ENCODE measurements at regions not wholly inside any gene's neighbourhood (a gene's known extent, or its start where the extent isn't known, plus 50 kb on each side); places are given as distances from the start of the nearest gene placed in this dataset.
A peak's percentile ranks its signal among the peaks of the same experiment; 100 is the strongest.
"Not testable (repeated sequence)": the region's sequence is repeated elsewhere in the genome, so short reads cannot be mapped to it uniquely, and the experiment has no call there.

GRCh38 chr6:170202416-170203135 lies 88.3 kb downstream of the DLL1 start:
- Mint-ChIP-seq H3K27ac (ENCODE audit: low read depth) (no peak overlapping the region), H3K4me1 (peaks cover 6% of the 10 kb centered on the region), H3K27me3 (peaks cover 21% of the 10 kb centered on the region), H3K9me3 (no peaks in the 10 kb centered on the region), H3K36me3 (ENCODE audit: insufficient read depth) (no peaks in the 10 kb centered on the region), H3K4me3 (no peak overlapping the region)
- DNase-seq (ENCODE audit: low spot score in 2 of 2) (peak in 1 of 2 donors; percentile 7), ATAC-seq (replicated peaks; ENCODE audit: extremely low read depth, poor library complexity, severe bottlenecking) (no peak)

GRCh38 chr6:170201361-170201760 lies 89.5 kb downstream of the DLL1 start:
- ATAC-seq (replicated peaks; ENCODE audit: extremely low read depth, poor library complexity, severe bottlenecking) = no peak
- peaks cover 33% of the 10 kb centered on the region for H3K27me3 Mint-ChIP-seq
- peaks cover 6% of the 10 kb centered on the region for H3K4me1 Mint-ChIP-seq
- H3K4me3 Mint-ChIP-seq = no peak overlapping the region
- no peaks in the 10 kb centered on the region for H3K36me3 Mint-ChIP-seq (ENCODE audit: insufficient read depth)
- H3K9me3 Mint-ChIP-seq = no peaks in the 10 kb centered on the region
- no peak for DNase-seq (ENCODE audit: low spot score in 2 of 2)
- no peak overlapping the region for H3K27ac Mint-ChIP-seq (ENCODE audit: low read depth)

- DNase-seq (ENCODE audit: low spot score in 2 of 2) (no peak), ATAC-seq (replicated peaks; ENCODE audit: extremely low read depth, poor library complexity, severe bottlenecking) (no peak)
- Mint-ChIP-seq H3K27me3 (peaks cover 42% of the 10 kb centered on the region), H3K4me3 (no peak overlapping the region), H3K9me3 (peaks cover 8% of the 10 kb centered on the region), H3K27ac (ENCODE audit: low read depth) (no peak overlapping the region), H3K36me3 (ENCODE audit: insufficient read depth) (no peaks in the 10 kb centered on the region), H3K4me1 (peaks cover 6% of the 10 kb centered on the region)
Observed at GRCh38 chr6:170200458-170200891, 90.4 kb downstream of the DLL1 start.

GRCh38 chr6:170199716-170200115 lies 91.2 kb downstream of the DLL1 start:
- Mint-ChIP-seq H3K27me3 (peaks cover 49% of the 10 kb centered on the region), H3K9me3 (peaks cover 16% of the 10 kb centered on the region), H3K4me3 (no peak overlapping the region), H3K36me3 (ENCODE audit: insufficient read depth) (no peaks in the 10 kb centered on the region), H3K27ac (ENCODE audit: low read depth) (no peak overlapping the region), H3K4me1 (peaks cover 6% of the 10 kb centered on the region)
- DNase-seq (ENCODE audit: low spot score in 2 of 2) (no peak), ATAC-seq (replicated peaks; ENCODE audit: extremely low read depth, poor library complexity, severe bottlenecking) (no peak)

GRCh38 chr6:170198298-170198697 lies 92.6 kb downstream of the DLL1 start:
- peaks cover 16% of the 10 kb centered on the region for H3K9me3 Mint-ChIP-seq
- H3K4me3 Mint-ChIP-seq = no peak overlapping the region
- peaks cover 6% of the 10 kb centered on the region for H3K4me1 Mint-ChIP-seq
- ATAC-seq (replicated peaks; ENCODE audit: extremely low read depth, poor library complexity, severe bottlenecking) (no peak), DNase-seq (ENCODE audit: low spot score in 2 of 2) (no peak)
- no peaks in the 10 kb centered on the region for H3K36me3 Mint-ChIP-seq (ENCODE audit: insufficient read depth)
- peaks cover 63% of the 10 kb centered on the region for H3K27me3 Mint-ChIP-seq
- no peak overlapping the region for H3K27ac Mint-ChIP-seq (ENCODE audit: low read depth)

GRCh38 chr6:170193326-170193821 lies 97.5 kb downstream of the DLL1 start:
- DNase-seq (ENCODE audit: low spot score in 2 of 2) (no peak), ATAC-seq (replicated peaks; ENCODE audit: extremely low read depth, poor library complexity, severe bottlenecking) (no peak)

GRCh38 chr6:170192905-170193304 lies 98.0 kb downstream of the DLL1 start:
- Mint-ChIP-seq H3K27ac (ENCODE audit: low read depth) (no peak overlapping the region), H3K27me3 (peaks cover 48% of the 10 kb centered on the region), H3K36me3 (ENCODE audit: insufficient read depth) (no peaks in the 10 kb centered on the region), H3K4me3 (no peak overlapping the region), H3K4me1 (no peaks in the 10 kb centered on the region), H3K9me3 (peaks cover 16% of the 10 kb centered on the region)
- DNase-seq (ENCODE audit: low spot score in 2 of 2) = no peak
- no peak for ATAC-seq (replicated peaks; ENCODE audit: extremely low read depth, poor library complexity, severe bottlenecking)

More at GRCh38 chr6:170193326-170193821, 97.5 kb downstream of the DLL1 start:
- Mint-ChIP-seq H3K27me3 (peaks cover 51% of the 10 kb centered on the region), H3K36me3 (ENCODE audit: insufficient read depth) (no peaks in the 10 kb centered on the region), H3K9me3 (peaks cover 16% of the 10 kb centered on the region), H3K4me1 (no peaks in the 10 kb centered on the region), H3K27ac (ENCODE audit: low read depth) (no peak overlapping the region), H3K4me3 (no peak overlapping the region)

- H3K27ac Mint-ChIP-seq (ENCODE audit: low read depth); H3K36me3 Mint-ChIP-seq (ENCODE audit: insufficient read depth); H3K4me3 Mint-ChIP-seq; H3K4me1 Mint-ChIP-seq; ATAC-seq (replicated peaks; ENCODE audit: extremely low read depth, poor library complexity, severe bottlenecking); DNase-seq (ENCODE audit: low spot score in 2 of 2): not testable (repeated sequence)
- Mint-ChIP-seq H3K9me3 (peaks cover 16% of the 10 kb centered on the region), H3K27me3 (peaks cover 40% of the 10 kb centered on the region)
Observed at GRCh38 chr6:170192101-170192500, 98.8 kb downstream of the DLL1 start.

GRCh38 chr6:170190046-170190445 lies 100.8 kb downstream of the DLL1 start:
- H3K36me3 Mint-ChIP-seq (ENCODE audit: insufficient read depth) = no peaks in the 10 kb centered on the region
- H3K27me3 Mint-ChIP-seq = peaks cover 19% of the 10 kb centered on the region
- H3K27ac Mint-ChIP-seq (ENCODE audit: low read depth) = no peak overlapping the region
- no peak for ATAC-seq (replicated peaks; ENCODE audit: extremely low read depth, poor library complexity, severe bottlenecking)
- no peak overlapping the region for H3K4me3 Mint-ChIP-seq
- peak in 1 of 2 donors; percentile 5 for DNase-seq (ENCODE audit: low spot score in 2 of 2)
- no peaks in the 10 kb centered on the region for H3K4me1 Mint-ChIP-seq
- peaks cover 3% of the 10 kb centered on the region for H3K9me3 Mint-ChIP-seq

- H3K27me3 Mint-ChIP-seq = peaks cover 11% of the 10 kb centered on the region
- H3K4me3 Mint-ChIP-seq = no peak overlapping the region
- H3K9me3 Mint-ChIP-seq = no peaks in the 10 kb centered on the region
- no peaks in the 10 kb centered on the region for H3K36me3 Mint-ChIP-seq (ENCODE audit: insufficient read depth)
- no peak overlapping the region for H3K27ac Mint-ChIP-seq (ENCODE audit: low read depth)
- H3K4me1 Mint-ChIP-seq = no peaks in the 10 kb centered on the region
- ATAC-seq (replicated peaks; ENCODE audit: extremely low read depth, poor library complexity, severe bottlenecking) = no peak
- no peak for DNase-seq (ENCODE audit: low spot score in 2 of 2)
Observed at GRCh38 chr6:170189236-170189635, 101.6 kb downstream of the DLL1 start.

- Mint-ChIP-seq H3K36me3 (ENCODE audit: insufficient read depth) (no peaks in the 10 kb centered on the region), H3K9me3 (peaks cover 3% of the 10 kb centered on the region), H3K27me3 (peaks cover 4% of the 10 kb centered on the region), H3K4me1 (no peaks in the 10 kb centered on the region), H3K4me3 (no peak overlapping the region), H3K27ac (ENCODE audit: low read depth) (no peak overlapping the region)
- ATAC-seq (replicated peaks; ENCODE audit: extremely low read depth, poor library complexity, severe bottlenecking) (no peak), DNase-seq (ENCODE audit: low spot score in 2 of 2) (peak in 1 of 2 donors; percentile 6)
Observed at GRCh38 chr6:170188571-170189001, 102.3 kb downstream of the DLL1 start.

- no peak overlapping the region for H3K4me3 Mint-ChIP-seq
- no peak overlapping the region for H3K27ac Mint-ChIP-seq (ENCODE audit: low read depth)
- peak in 1 of 2 donors; percentile 6 for DNase-seq (ENCODE audit: low spot score in 2 of 2)
- H3K4me1 Mint-ChIP-seq = no peaks in the 10 kb centered on the region
- peaks cover 7% of the 10 kb centered on the region for H3K9me3 Mint-ChIP-seq
- H3K36me3 Mint-ChIP-seq (ENCODE audit: insufficient read depth) = no peaks in the 10 kb centered on the region
- H3K27me3 Mint-ChIP-seq = no peaks in the 10 kb centered on the region
- ATAC-seq (replicated peaks; ENCODE audit: extremely low read depth, poor library complexity, severe bottlenecking) = no peak
Observed at GRCh38 chr6:170187669-170188566, 103.0 kb downstream of the DLL1 start.
